HCT116 (cell line): ENCODE measurements at regions not wholly inside any gene's neighbourhood (a gene's known extent, or its start where the extent isn't known, plus 50 kb on each side); places are given as distances from the start of the nearest gene placed in this dataset.
"Not testable (repeated sequence)": the region's sequence is repeated elsewhere in the genome, so short reads cannot be mapped to it uniquely, and the experiment has no call there.

ENCODE experiments used
- ATAC-seq: fragments of 200-7000 bp; cut with Tn5 transposase; 2 replicates; pipeline ENCODE4 v1.9.1; 2020; ENCODE audit warnings: mild to moderate bottlenecking, moderate library complexity
- BruUV-seq: library from RNA; stranded (reverse); fragments of 400-500 nt; replicated peaks from 2 replicates; lab custom pipeline; 2021; lab: Mats Ljungman, UMichigan
- CTCF ChIA-PET: fragments of 300-600 bp; sonication (Branson Sonifier 250); formaldehyde crosslinking; loops from one replicate; lab custom pipeline; 2021; ENCODE audit warnings: antibody characterized with exemption; lab: Charles Lee
- POLR2A ChIA-PET: fragments of 300-600, 350-600 bp; sonication (Branson Sonifier 250); formaldehyde crosslinking; loops from one replicate; lab custom pipeline; 2021; ENCODE audit warnings: antibody characterized with exemption; lab: Charles Lee
- RAD21 ChIA-PET, 2 experiments: fragments of 300-600 bp; sonication (Branson Sonifier 250); formaldehyde crosslinking; loops; one replicate each; lab custom pipeline; 2023; ENCODE audit warnings: low total read pairs in 2 of 2; ENCODE audit not compliant: uncharacterized antibody in 2 of 2, unreplicated experiment in 2 of 2, low non-redundant PET in 1 of 2; lab: Charles Lee
- DNase-seq: peaks from one replicate; pipeline ENCODE4 v3.0.0-alpha.2; 2010; ENCODE audit warnings: low read depth, low spot score
- H2AFZ ChIP-seq: fragments of 200-600 bp; shearing (Covaris generic), sonication (generic); 2 replicates; pipeline ENCODE4 v1.6.1; 2017; ENCODE audit warnings: low read depth, mixed run types, mixed read lengths, antibody characterized with exemption, low read length; ENCODE audit not compliant: poor library complexity, severe bottlenecking
- H3K27ac ChIP-seq: 2 replicates; pipeline ENCODE4 v1.5.1; 2012; ENCODE audit warnings: low read depth, low read length
- H3K27me3 ChIP-seq: fragments of 200-600 bp; sonication (generic); 2 replicates; pipeline ENCODE4 v1.6.1; 2016; ENCODE audit warnings: mixed run types, low read length, mixed read lengths; ENCODE audit not compliant: insufficient read depth
- H3K36me3 ChIP-seq, 2 experiments: fragments of 200-500 bp in 1 of 2; fragments of 200-600 bp in 1 of 2; sonication (Bioruptor generic) in 1 of 2; sonication (generic) in 1 of 2; 2 replicates each; pipeline versions ENCODE4 v1.5.1 to v1.6.1; 2014 to 2016; ENCODE audit warnings: low read length in 2 of 2, inconsistent platforms in 1 of 2, mixed read lengths in 1 of 2, mixed run types in 1 of 2; ENCODE audit not compliant: insufficient read depth in 2 of 2, control insufficient read depth in 1 of 2
- H3K4me1 ChIP-seq, 2 experiments: fragments of 200-600 bp in 1 of 2; sonication (generic) in 1 of 2; 2 replicates each; pipeline versions ENCODE4 v1.5.1 to v1.6.1; 2012 to 2017; ENCODE audit warnings: low read length in 2 of 2, inconsistent platforms in 1 of 2, mild to moderate bottlenecking in 1 of 2, mixed read lengths in 1 of 2, mixed run types in 1 of 2, moderate library complexity in 1 of 2; ENCODE audit not compliant: insufficient read depth in 2 of 2, control insufficient read depth in 1 of 2
- H3K4me2 ChIP-seq: fragments of 200-600 bp; sonication (generic); 2 replicates; pipeline ENCODE4 v1.6.1; 2017; ENCODE audit warnings: mixed run types, low read length, mixed read lengths
- H3K4me3 ChIP-seq, 2 experiments: fragments of 200-600 bp in 1 of 2; sonication (generic) in 1 of 2; replicated peaks in 1 of 2; 2 replicates each; pipeline ENCODE4 v1.5.1; 2011 to 2016; ENCODE audit warnings: low read length in 2 of 2, control low read depth in 1 of 2, low read depth in 1 of 2, mild to moderate bottlenecking in 1 of 2, mixed read lengths in 1 of 2, mixed run types in 1 of 2
- H3K79me2 ChIP-seq: fragments of 200-600 bp; sonication (generic); 2 replicates; pipeline ENCODE4 v1.6.1; 2017; ENCODE audit warnings: mild to moderate bottlenecking, mixed run types, low read length, moderate library complexity, mixed read lengths; ENCODE audit not compliant: insufficient read depth
- H3K9ac ChIP-seq: fragments of 200-600 bp; sonication (generic); 2 replicates; pipeline ENCODE4 v1.6.1; 2016; ENCODE audit warnings: low read length, mixed read lengths
- H3K9me2 ChIP-seq: fragments of 200-600 bp; sonication (generic), shearing (Covaris generic); 2 replicates; pipeline ENCODE4 v1.6.1; 2017; ENCODE audit warnings: mixed run types, mild to moderate bottlenecking, moderate library complexity; ENCODE audit not compliant: insufficient read depth
- H3K9me3 ChIP-seq, 2 experiments: fragments of 200-500 bp in 1 of 2; fragments of 200-600 bp in 1 of 2; sonication (Bioruptor generic) in 1 of 2; sonication (generic) in 1 of 2; 2 replicates each; pipeline ENCODE4 v1.6.1; 2014 to 2017; ENCODE audit warnings: low read length in 2 of 2, mixed read lengths in 2 of 2, inconsistent platforms in 1 of 2, low read depth in 1 of 2, mild to moderate bottlenecking in 1 of 2, mixed run types in 1 of 2, moderate library complexity in 1 of 2; ENCODE audit not compliant: control insufficient read depth in 1 of 2, insufficient read depth in 1 of 2
- H4K20me1 ChIP-seq: fragments of 200-600 bp; sonication (generic), shearing (Covaris generic); 2 replicates; pipeline ENCODE4 v1.6.1; 2017; ENCODE audit warnings: mixed run types, mild to moderate bottlenecking, moderate library complexity; ENCODE audit not compliant: insufficient read depth
- EGR1 ChIP-seq: IDR thresholded peaks from 2 replicates; pipeline ENCODE4 v1.6.1; 2012; ENCODE audit warnings: low read depth
- FOSL1 ChIP-seq: IDR thresholded peaks from 2 replicates; pipeline ENCODE4 v1.6.1; 2012; ENCODE audit warnings: low read depth
- RAD21 ChIP-seq: IDR thresholded peaks from 2 replicates; pipeline ENCODE4 v1.6.1; 2012; ENCODE audit warnings: low read depth, mild to moderate bottlenecking
- YY1 ChIP-seq: IDR thresholded peaks from 2 replicates; pipeline ENCODE4 v1.6.1; 2011; ENCODE audit warnings: low read length, low read depth, moderate library complexity, mild to moderate bottlenecking; ENCODE audit not compliant: insufficient replicate concordance; ENCODE audit errors: extremely low read depth
- ZFX ChIP-seq: fragments of 450-650 bp; IDR thresholded peaks from 2 replicates; pipeline ENCODE4 v1.6.1; 2017
- intact Hi-C: fragments of 100-400 bp; cut with micrococcal nuclease; formaldehyde crosslinking; loops from 2 replicates; pipeline ENCODE4 v1.10.0; 2022

GRCh38 chr16:87037012-87037411 lies 280.2 kb downstream of the C16orf95 start:
- Histone ChIP-seq H3K9ac (no peak overlapping the region), H4K20me1 (no peaks in the 10 kb centered on the region), H3K9me3 (no peaks in the 10 kb centered on the region), H3K27ac (no peak overlapping the region), H3K4me2 (no peak overlapping the region), H3K36me3 (no peaks in the 10 kb centered on the region), H3K79me2 (no peaks in the 10 kb centered on the region), H3K27me3 (peaks cover 14% of the 10 kb centered on the region), H3K9me2 (no peaks in the 10 kb centered on the region), H2AFZ (no peak overlapping the region), H3K4me3 (no peak overlapping the region), H3K4me1 (no peaks in the 10 kb centered on the region)
- no peak for ATAC-seq
- TF ChIP-seq FOSL1: no peak
- no peak for TF ChIP-seq EGR1
- TF ChIP-seq ZFX: no peak
- TF ChIP-seq RAD21: no peak
- TF ChIP-seq YY1: no peak
- no TSS peak for BruUV-seq
- no peak for DNase-seq
- intact Hi-C loops: no loop called here
- RAD21 ChIA-PET: no interaction called here
- CTCF ChIA-PET: no interaction called here
- POLR2A ChIA-PET: no interaction called here

GRCh38 chr16:87038528-87038927 lies 278.7 kb downstream of the C16orf95 start:
- BruUV-seq, ATAC-seq, H4K20me1 ChIP-seq, POLR2A ChIA-PET, H3K9ac ChIP-seq, H3K27me3 ChIP-seq, RAD21 ChIA-PET, intact Hi-C loops, H2AFZ ChIP-seq, DNase-seq, H3K4me3 ChIP-seq, H3K9me3 ChIP-seq, H3K27ac ChIP-seq, H3K4me1 ChIP-seq, H3K4me2 ChIP-seq, H3K9me2 ChIP-seq, CTCF ChIA-PET, H3K79me2 ChIP-seq, H3K36me3 ChIP-seq: not testable (repeated sequence)
